ENCODE measurements at regions not wholly inside any gene's neighbourhood (a gene's known extent, or its start where the extent isn't known, plus 50 kb on each side); places are given as distances from the start of the nearest gene placed in this dataset.

DNA sequence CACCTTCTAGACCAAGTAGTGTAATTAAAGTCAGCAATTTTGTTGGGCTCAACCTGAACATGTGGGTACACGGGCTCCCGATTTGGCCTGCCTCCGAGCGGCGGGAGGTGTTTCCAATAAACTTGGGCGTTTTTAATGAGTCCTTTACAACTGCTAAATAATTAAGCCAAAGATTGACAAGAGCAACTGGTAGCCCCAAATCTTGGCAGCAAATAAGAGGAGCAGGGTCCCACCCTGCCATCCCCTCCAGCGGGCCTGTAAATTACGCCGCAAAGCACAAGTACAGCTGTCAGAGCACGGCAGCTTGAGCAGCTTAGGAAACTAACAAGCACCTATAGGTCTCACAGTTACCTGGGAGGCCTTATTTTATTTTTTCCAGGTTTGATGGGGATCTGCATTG is 217.1 kb downstream of the BMP7 start:
- Histone ChIP-seq H3K9me3 (ENCODE audit: low read depth) (no peaks in the 10 kb centered on the region), H3K4me2 (no peak overlapping the region), H3K9me2 (replicated peaks; ENCODE audit: insufficient read depth) (no peaks in the 10 kb centered on the region), H3K27me3 (no peaks in the 10 kb centered on the region), H3K79me2 (no peaks in the 10 kb centered on the region), H3K27ac (no peak overlapping the region), H2AFZ (no peak overlapping the region), H3K36me3 (replicated peaks; ENCODE audit: insufficient read depth, low read depth) (no peaks in the 10 kb centered on the region), H3K4me3 (no peak overlapping the region), H3K4me1 (ENCODE audit: insufficient read depth) (no peaks in the 10 kb centered on the region), H4K20me1 (ENCODE audit: insufficient read depth, poor library complexity, severe bottlenecking) (no peaks in the 10 kb centered on the region)
- DNase-seq (ENCODE audit: low spot score): no peak
- 89% methylated on average over 10 of the region's 10 CpGs for WGBS (ENCODE audit: low lambda C conversion rate, missing lambda C conversion rate)
- TF ChIP-seq EZH2phosphoT487 (IDR thresholded peaks at IDR 0.05; ENCODE audit: low read depth, severe bottlenecking, unreplicated experiment) (no peak), EZH2 (IDR thresholded peaks at IDR 0.05; ENCODE audit: borderline replicate concordance) (no peak), CTCF (IDR thresholded peaks at IDR 0.05; ENCODE audit: poor library complexity) (no peak)

DNA sequence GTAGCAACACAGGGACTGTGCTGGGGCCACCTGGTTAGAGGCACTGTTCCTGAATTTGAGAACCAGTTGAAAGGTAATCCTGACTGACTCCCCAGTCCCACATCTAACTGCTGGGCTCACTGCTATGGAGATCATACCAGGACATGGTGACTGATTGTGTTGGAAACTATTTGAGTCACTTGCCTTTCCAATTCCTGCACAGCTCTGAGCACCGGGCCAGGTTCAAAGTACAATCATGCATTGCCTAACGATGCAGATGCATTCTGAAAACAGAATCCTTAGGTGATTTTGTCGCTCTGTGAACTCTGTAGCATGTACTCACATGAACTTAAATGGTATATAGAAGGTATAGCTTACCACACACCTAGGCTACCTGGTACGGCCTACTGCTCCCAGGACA is 215.3 kb downstream of the BMP7 start:
- H4K20me1 ChIP-seq (ENCODE audit: insufficient read depth, poor library complexity, severe bottlenecking): no peaks in the 10 kb centered on the region
- H3K27ac ChIP-seq: no peak overlapping the region
- no peak overlapping the region for H2AFZ ChIP-seq
- H3K79me2 ChIP-seq: no peaks in the 10 kb centered on the region
- no peak overlapping the region for H3K4me2 ChIP-seq
- DNase-seq (ENCODE audit: low spot score): peak; percentile 59
- 78% methylated on average over 4 of the region's 4 CpGs for WGBS (ENCODE audit: low lambda C conversion rate, missing lambda C conversion rate)
- no peaks in the 10 kb centered on the region for H3K36me3 ChIP-seq (replicated peaks; ENCODE audit: insufficient read depth, low read depth)
- H3K4me1 ChIP-seq (ENCODE audit: insufficient read depth): no peaks in the 10 kb centered on the region
- H3K9me2 ChIP-seq (replicated peaks; ENCODE audit: insufficient read depth): no peaks in the 10 kb centered on the region
- H3K4me3 ChIP-seq: no peak overlapping the region
- TF ChIP-seq EZH2phosphoT487 (IDR thresholded peaks at IDR 0.05; ENCODE audit: low read depth, severe bottlenecking, unreplicated experiment): no peak
- TF ChIP-seq EZH2 (IDR thresholded peaks at IDR 0.05; ENCODE audit: borderline replicate concordance): no peak
- TF ChIP-seq CTCF (IDR thresholded peaks at IDR 0.05; ENCODE audit: poor library complexity): no peak
- H3K27me3 ChIP-seq: no peaks in the 10 kb centered on the region
- H3K9me3 ChIP-seq (ENCODE audit: low read depth): no peaks in the 10 kb centered on the region

DNA sequence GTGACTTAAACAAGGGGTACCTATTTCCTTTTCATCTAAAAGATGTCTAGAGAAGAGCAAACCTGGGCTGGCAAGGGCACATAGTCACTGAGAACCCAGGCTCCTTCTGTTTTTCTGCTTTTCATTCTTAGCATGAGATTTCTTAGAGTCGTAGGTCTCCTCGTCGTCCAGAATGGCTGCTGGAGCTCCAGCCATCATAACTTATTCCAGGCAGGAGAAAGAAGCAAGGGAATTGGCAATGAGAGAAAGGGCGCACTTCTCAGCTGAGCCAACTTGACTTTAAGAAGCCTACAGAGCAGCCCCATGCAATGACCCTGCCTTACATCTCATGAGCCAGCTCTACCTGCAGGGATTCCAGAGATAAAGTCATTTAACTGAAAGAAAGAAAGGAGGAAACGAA is 213.4 kb downstream of the BMP7 start:
- no peak overlapping the region for H3K27ac ChIP-seq
- H3K4me1 ChIP-seq (ENCODE audit: insufficient read depth): no peaks in the 10 kb centered on the region
- H3K4me2 ChIP-seq: no peak overlapping the region
- H3K4me3 ChIP-seq: no peak overlapping the region
- no peak for TF ChIP-seq EZH2 (IDR thresholded peaks at IDR 0.05; ENCODE audit: borderline replicate concordance)
- TF ChIP-seq CTCF (IDR thresholded peaks at IDR 0.05; ENCODE audit: poor library complexity): no peak
- TF ChIP-seq EZH2phosphoT487 (IDR thresholded peaks at IDR 0.05; ENCODE audit: low read depth, severe bottlenecking, unreplicated experiment): no peak
- 95% methylated on average over 5 of the region's 5 CpGs for WGBS (ENCODE audit: low lambda C conversion rate, missing lambda C conversion rate)
- H2AFZ ChIP-seq: no peak overlapping the region
- no peak for DNase-seq (ENCODE audit: low spot score)
- no peaks in the 10 kb centered on the region for H3K9me2 ChIP-seq (replicated peaks; ENCODE audit: insufficient read depth)
- no peaks in the 10 kb centered on the region for H3K36me3 ChIP-seq (replicated peaks; ENCODE audit: insufficient read depth, low read depth)
- H4K20me1 ChIP-seq (ENCODE audit: insufficient read depth, poor library complexity, severe bottlenecking): no peaks in the 10 kb centered on the region
- no peaks in the 10 kb centered on the region for H3K27me3 ChIP-seq
- no peaks in the 10 kb centered on the region for H3K9me3 ChIP-seq (ENCODE audit: low read depth)
- no peaks in the 10 kb centered on the region for H3K79me2 ChIP-seq
